WERI-Rb-1 (cell line): ENCODE measurements at regions not wholly inside any gene's neighbourhood (a gene's known extent, or its start where the extent isn't known, plus 50 kb on each side); places are given as distances from the start of the nearest gene placed in this dataset.

ENCODE experiments used
- DNase-seq: peaks from one replicate; pipeline ENCODE4 v3.0.0-alpha.2; 2020
- H3K27ac ChIP-seq: fragments of 250-450 bp; sonication (Bioruptor Pico); 2 replicates; pipeline ENCODE4 v1.5.1; 2020; ENCODE audit warnings: mild to moderate bottlenecking, moderate library complexity
- H3K27me3 ChIP-seq: fragments of 250-450 bp; sonication (Bioruptor Pico); 2 replicates; pipeline ENCODE4 v1.5.1; 2021; ENCODE audit warnings: mild to moderate bottlenecking, low read depth, moderate library complexity; ENCODE audit not compliant: insufficient read depth, severe bottlenecking
- H3K36me3 ChIP-seq: fragments of 250-450 bp; sonication (Bioruptor Pico); 2 replicates; pipeline ENCODE4 v1.5.1; 2020; ENCODE audit warnings: mild to moderate bottlenecking, moderate library complexity
- H3K4me3 ChIP-seq: 2 replicates; pipeline ENCODE4 v1.5.1; 2011; ENCODE audit warnings: low read depth, mild to moderate bottlenecking, control low read depth, low read length
- H3K9me3 ChIP-seq: fragments of 250-450 bp; sonication (Bioruptor Pico); 2 replicates; pipeline ENCODE4 v1.5.1; 2021; ENCODE audit warnings: mild to moderate bottlenecking, moderate library complexity; ENCODE audit not compliant: severe bottlenecking
- CTCF ChIP-seq: IDR thresholded peaks from 2 replicates; pipeline ENCODE4 v1.5.1; 2011; ENCODE audit warnings: low read depth, mild to moderate bottlenecking, control low read depth, inconsistent platforms, low read length

- Histone ChIP-seq H3K9me3 (no peaks in the 10 kb centered on the region), H3K27ac (no peak overlapping the region; the same call in 1 of the 2 replicates), H3K36me3 (no peaks in the 10 kb centered on the region), H3K4me3 (no peak overlapping the region), H3K27me3 (no peaks in the 10 kb centered on the region)
- DNase-seq, result no peak
- TF ChIP-seq CTCF, result no peak
Measured at GRCh38 chr3:75014008-75014407, 399.5 kb upstream of the CNTN3 start.

GRCh38 chr3:75015280-75015679 is 400.8 kb upstream of the CNTN3 start:
- peak; percentile 48 for DNase-seq
- H3K36me3 ChIP-seq, result no peaks in the 10 kb centered on the region
- H3K27me3 ChIP-seq, result no peaks in the 10 kb centered on the region
- peak overlapping the region; percentile 53 for H3K27ac ChIP-seq
- TF ChIP-seq CTCF, result no peak
- H3K9me3 ChIP-seq, result no peaks in the 10 kb centered on the region
- no peak overlapping the region for H3K4me3 ChIP-seq

- Histone ChIP-seq H3K27me3 (no peaks in the 10 kb centered on the region), H3K4me3 (no peak overlapping the region), H3K36me3 (no peaks in the 10 kb centered on the region), H3K27ac (no peak overlapping the region), H3K9me3 (no peaks in the 10 kb centered on the region)
- no peak for DNase-seq
- no peak for TF ChIP-seq CTCF
Measured at GRCh38 chr3:75035146-75035545, 420.7 kb upstream of the CNTN3 start.

- DNase-seq, result no peak
- Histone ChIP-seq H3K27me3 (no peaks in the 10 kb centered on the region), H3K9me3 (no peaks in the 10 kb centered on the region), H3K4me3 (no peak overlapping the region), H3K36me3 (no peaks in the 10 kb centered on the region), H3K27ac (no peak overlapping the region)
- TF ChIP-seq CTCF, result no peak
Measured at GRCh38 chr3:75042941-75043340, 428.5 kb upstream of the CNTN3 start.

- Histone ChIP-seq H3K9me3 (peaks cover 2% of the 10 kb centered on the region), H3K27ac (peak overlapping the region; percentile 14; the same call in 1 of the 2 replicates), H3K27me3 (no peaks in the 10 kb centered on the region), H3K36me3 (no peaks in the 10 kb centered on the region; the same call in 1 of the 2 replicates), H3K4me3 (no peak overlapping the region)
- TF ChIP-seq CTCF, result no peak
- no peak for DNase-seq
Measured at GRCh38 chr3:75048650-75049049, 434.2 kb upstream of the CNTN3 start.

GRCh38 chr3:75049533-75049932 is 435.1 kb upstream of the CNTN3 start:
- H3K27ac ChIP-seq, result no peak overlapping the region
- H3K36me3 ChIP-seq, result no peaks in the 10 kb centered on the region; the same call in 1 of the 2 replicates
- H3K9me3 ChIP-seq, result peaks cover 2% of the 10 kb centered on the region
- no peak for TF ChIP-seq CTCF
- no peaks in the 10 kb centered on the region for H3K27me3 ChIP-seq
- no peak for DNase-seq
- no peak overlapping the region for H3K4me3 ChIP-seq
